HG03039 (cell line): ENCODE measurements at regions not wholly inside any gene's neighbourhood (a gene's known extent, or its start where the extent isn't known, plus 50 kb on each side); places are given as distances from the start of the nearest gene placed in this dataset.

ENCODE experiments used
- ATAC-seq: cut with Tn5 transposase; IDR thresholded peaks from one replicate; pipeline ENCODE4 v1.9.1; 2021; ENCODE audit warnings: mild to moderate bottlenecking, moderate library complexity; ENCODE audit not compliant: unreplicated experiment

DNA sequence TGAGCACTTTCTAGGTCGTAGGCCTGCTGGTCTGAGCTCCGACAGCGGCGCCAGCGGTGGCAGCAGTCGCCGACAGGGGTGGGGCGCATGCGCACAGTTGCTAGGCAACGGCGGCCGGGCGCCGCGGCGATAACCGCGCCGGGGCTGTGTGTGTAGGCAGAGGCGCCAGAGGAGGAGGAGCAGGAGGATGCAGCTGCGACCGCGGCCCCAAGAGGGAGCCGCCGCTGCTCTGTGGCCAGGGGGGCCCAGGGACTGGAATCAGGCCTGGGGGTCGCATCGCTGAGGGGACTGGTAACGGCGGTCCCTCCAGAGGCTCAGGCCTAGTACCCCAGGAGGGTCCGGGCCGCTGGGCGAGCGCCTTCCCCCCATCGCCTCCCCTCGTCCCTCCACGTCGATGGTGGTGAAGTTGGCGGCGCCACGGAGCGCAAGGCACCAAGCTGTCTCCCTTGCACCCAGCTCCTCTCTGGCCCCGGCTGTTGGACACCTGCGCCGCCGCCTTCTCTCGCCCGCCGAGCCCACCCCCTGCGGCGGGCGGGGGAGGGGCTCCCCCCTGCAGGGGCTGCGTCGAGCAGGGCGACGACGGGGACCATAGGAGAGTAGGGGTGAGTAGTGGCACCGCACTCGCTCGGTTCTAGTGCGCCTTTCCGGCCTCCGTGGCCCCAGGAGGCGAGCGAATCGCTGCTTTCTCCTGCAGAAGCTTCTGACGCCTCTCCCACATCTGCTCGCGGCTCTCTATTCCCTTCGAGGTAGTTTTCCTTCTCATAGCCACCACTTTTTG, 58.6 kb upstream of the ZC4H2 start, which contains the start of gene ZC3H12B:
ZC3H12B (plus strand) TSS at position 159 of the 778 bp plus-strand sequence.
- ATAC-seq = peak; percentile 98

DNA sequence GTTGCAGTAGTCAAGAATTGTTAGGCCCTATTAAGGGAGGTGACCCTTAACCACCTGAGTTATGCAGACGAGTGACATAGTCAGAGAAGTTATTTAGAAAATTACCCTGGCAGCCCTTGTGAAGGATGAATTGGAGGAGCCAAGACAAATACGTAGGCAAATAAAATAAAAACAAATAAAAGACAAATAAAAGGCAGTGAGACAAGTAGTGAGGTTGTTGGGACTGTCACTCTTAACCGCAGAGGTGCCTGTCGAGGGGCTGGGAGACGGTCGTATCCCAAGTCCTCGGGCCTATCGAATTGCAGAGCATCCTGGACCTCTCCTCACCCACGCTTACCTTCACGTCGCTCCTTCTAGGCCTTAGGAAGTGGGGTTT, 58.0 kb upstream of the ZC4H2 start:
- ATAC-seq = no peak
